ENCODE measurements at regions not wholly inside any gene's neighbourhood (a gene's known extent, or its start where the extent isn't known, plus 50 kb on each side); places are given as distances from the start of the nearest gene placed in this dataset.

DNA sequence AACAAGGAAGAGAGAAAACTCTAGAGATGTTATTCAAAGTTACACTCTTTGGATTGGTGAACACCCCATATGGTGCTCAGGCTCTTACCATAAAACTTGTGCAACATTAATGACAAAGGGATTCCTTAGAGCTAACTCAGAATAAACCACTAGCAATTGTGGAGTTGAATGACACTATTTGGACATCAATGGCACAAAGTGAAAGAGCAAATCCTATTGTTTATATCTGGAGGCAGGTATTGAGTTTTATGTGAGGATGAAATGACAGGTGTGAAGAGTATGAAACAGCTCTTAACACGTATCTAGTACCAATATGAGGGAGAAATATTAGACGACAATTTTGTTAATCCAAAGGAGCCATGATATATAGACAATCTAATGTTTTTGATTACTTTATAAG lies 584.9 kb upstream of the PBX1 start:
- TF ChIP-seq CTCF (IDR thresholded peaks at IDR 0.05): no peak
- no peak for TF ChIP-seq POLR2A (IDR thresholded peaks at IDR 0.05)

Data from right lobe of liver (tissue), 4 donors.